ENCODE measurements at regions not wholly inside any gene's neighbourhood (a gene's known extent, or its start where the extent isn't known, plus 50 kb on each side); places are given as distances from the start of the nearest gene placed in this dataset.

GRCh38 chr6:115765966-115766365 lies 294.7 kb downstream of the FRK start:
- Histone ChIP-seq H3K27me3 (ENCODE audit: control insufficient read depth in 2 of 2, insufficient read depth in 2 of 2, low read length in 2 of 2) (no peaks in the 10 kb centered on the region), H3K27ac (ENCODE audit: low read depth in 1 of 2, low read length in 2 of 2) (no peak overlapping the region), H3K4me1 (ENCODE audit: control insufficient read depth in 1 of 2, insufficient read depth in 2 of 2, low read length in 2 of 2) (no peaks in the 10 kb centered on the region), H2AFZ (ENCODE audit: insufficient read depth, low read depth, low read length, poor library complexity, severe bottlenecking) (no peak overlapping the region), H4K20me1 (ENCODE audit: insufficient read depth, low read length) (no peaks in the 10 kb centered on the region), H3K36me3 (replicated peaks in 1 of 2; ENCODE audit: control insufficient read depth in 1 of 2, insufficient read depth in 2 of 2, low read length in 2 of 2) (no peaks in the 10 kb centered on the region), H3K4me2 (replicated peaks; ENCODE audit: extremely low read depth, low read length, poor library complexity, severe bottlenecking) (no peak overlapping the region), H3K9me3 (replicated peaks in 1 of 2; ENCODE audit: control insufficient read depth in 1 of 2, insufficient read depth in 1 of 2, low read length in 2 of 2) (peaks cover 0 to 3% of the 10 kb centered on the region in 2 donors), H3K9ac (ENCODE audit: insufficient read depth, low read length, poor library complexity, severe bottlenecking) (no peak overlapping the region), H3K4me3 (replicated peaks in 1 of 3; ENCODE audit: low read depth in 2 of 3, low read length in 3 of 3) (no peak overlapping the region), H3K79me2 (ENCODE audit: insufficient read depth, low read length) (no peaks in the 10 kb centered on the region)
- DNase-seq = no peak
- Mint-ChIP-seq H3K27me3 (ENCODE audit: low read depth in 3 of 3) (peaks cover 0 to 1% (median 0%) of the 10 kb centered on the region in 3 donors), H3K4me1 (no peaks in the 10 kb centered on the region), H3K9me3 (peaks cover 0 to 7% (median 3%) of the 10 kb centered on the region in 7 donors), H3K27ac (no peak overlapping the region), H3K4me3 (no peak overlapping the region), H3K36me3 (no peaks in the 10 kb centered on the region)
- WGBS (ENCODE audit: insufficient coverage) = no CpG with 5 or more reads among the region's 4 CpGs
- TF ChIP-seq CTCF (IDR thresholded peaks at IDR 0.05) = no peak
- intact Hi-C loops (cut with micrococcal nuclease) = no loop called here

GRCh38 chr6:115759051-115759450 lies 301.6 kb downstream of the FRK start:
- H3K9me3 Mint-ChIP-seq = peaks cover 0 to 5% (median 2%) of the 10 kb centered on the region in 7 donors
- H3K9ac ChIP-seq (ENCODE audit: insufficient read depth, low read length, poor library complexity, severe bottlenecking) = no peak overlapping the region
- H3K79me2 ChIP-seq (ENCODE audit: insufficient read depth, low read length) = no peaks in the 10 kb centered on the region
- intact Hi-C loops (cut with micrococcal nuclease) = no loop called here
- no peaks in the 10 kb centered on the region for H3K36me3 Mint-ChIP-seq
- no peaks in the 10 kb centered on the region for H3K36me3 ChIP-seq (replicated peaks in 1 of 2; ENCODE audit: control insufficient read depth in 1 of 2, insufficient read depth in 2 of 2, low read length in 2 of 2)
- peaks cover 0 to 3% of the 10 kb centered on the region in 2 donors for H3K9me3 ChIP-seq (replicated peaks in 1 of 2; ENCODE audit: control insufficient read depth in 1 of 2, insufficient read depth in 1 of 2, low read length in 2 of 2)
- WGBS (ENCODE audit: insufficient coverage) = 72% methylated on average over 3 of the region's 3 CpGs
- no peak for TF ChIP-seq CTCF (IDR thresholded peaks at IDR 0.05)
- H4K20me1 ChIP-seq (ENCODE audit: insufficient read depth, low read length) = no peaks in the 10 kb centered on the region
- H3K4me3 ChIP-seq (replicated peaks in 1 of 3; ENCODE audit: low read depth in 2 of 3, low read length in 3 of 3) = no peak overlapping the region
- H3K4me2 ChIP-seq (replicated peaks; ENCODE audit: extremely low read depth, low read length, poor library complexity, severe bottlenecking) = no peak overlapping the region
- H3K27me3 Mint-ChIP-seq (ENCODE audit: low read depth in 3 of 3) = no peaks in the 10 kb centered on the region
- H3K27me3 ChIP-seq (ENCODE audit: control insufficient read depth in 2 of 2, insufficient read depth in 2 of 2, low read length in 2 of 2) = no peaks in the 10 kb centered on the region
- DNase-seq = no peak
- H3K4me3 Mint-ChIP-seq = no peak overlapping the region
- H3K4me1 Mint-ChIP-seq = no peaks in the 10 kb centered on the region
- no peak overlapping the region for H3K27ac ChIP-seq (ENCODE audit: low read depth in 1 of 2, low read length in 2 of 2)
- no peak overlapping the region for H3K27ac Mint-ChIP-seq
- no peak overlapping the region for H2AFZ ChIP-seq (ENCODE audit: insufficient read depth, low read depth, low read length, poor library complexity, severe bottlenecking)
- H3K4me1 ChIP-seq (ENCODE audit: control insufficient read depth in 1 of 2, insufficient read depth in 2 of 2, low read length in 2 of 2) = no peaks in the 10 kb centered on the region
